ENCODE measurements at regions not wholly inside any gene's neighbourhood (a gene's known extent, or its start where the extent isn't known, plus 50 kb on each side); places are given as distances from the start of the nearest gene placed in this dataset.
A peak's percentile ranks its signal among the peaks of the same experiment; 100 is the strongest.

DNA sequence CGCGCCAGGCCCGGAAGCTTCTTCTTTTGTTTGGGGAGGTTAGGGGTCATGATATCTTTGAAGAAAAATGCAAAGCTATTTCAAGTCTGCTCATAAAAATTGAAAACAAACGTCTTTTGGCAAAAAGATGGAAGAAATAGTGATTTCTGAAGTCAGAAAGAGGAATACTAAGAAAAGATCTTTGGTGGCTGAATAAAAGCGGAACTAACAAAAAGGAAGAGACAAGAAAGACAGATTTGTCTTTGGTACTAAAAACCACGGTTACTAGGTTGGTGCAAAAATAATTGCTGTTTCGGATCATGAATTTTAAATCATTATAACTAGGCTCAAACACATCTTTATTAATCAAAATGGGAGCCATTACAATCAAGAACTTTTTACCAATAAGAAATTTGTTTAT lies 164.6 kb upstream of the TRIB2 start:
- peaks cover 7% of the 10 kb centered on the region; the same call in 1 of the 2 replicates for H3F3A ChIP-seq (ENCODE audit: insufficient read depth, low read depth)
- intact Hi-C loops (cut with micrococcal nuclease; ENCODE audit: unreplicated experiment) = loop anchor here (10.0 kb wide), 2 partner anchors 687 to 717 kb away; no protein-coding TSS in a partner anchor
- no peaks in the 10 kb centered on the region for H3K79me2 ChIP-seq (ENCODE audit: low read depth)
- POLR2A ChIA-PET (ENCODE audit: unreplicated experiment) = no interaction called here
- H3K4me1 ChIP-seq (replicated peaks; ENCODE audit: insufficient read depth) = peaks cover 29% of the 10 kb centered on the region
- H3K9me2 ChIP-seq (ENCODE audit: insufficient read depth) = no peaks in the 10 kb centered on the region
- H2AFZ ChIP-seq = no peak overlapping the region
- no peak overlapping the region for H3K4me2 ChIP-seq
- DNase-seq = no peak
- H3K4me3 ChIP-seq = no peak overlapping the region
- no peak overlapping the region for H3K27ac ChIP-seq
- CTCF ChIA-PET = interaction anchor here (0.7 kb wide), 1 partner anchor 18 kb away, joined by 7 read pairs; no protein-coding TSS in a partner anchor
- H3K9me3 ChIP-seq (ENCODE audit: insufficient read depth, low read depth) = no peaks in the 10 kb centered on the region
- H4K20me1 ChIP-seq (ENCODE audit: insufficient read depth) = no peaks in the 10 kb centered on the region
- no peak for TF ChIP-seq EZH2 (IDR thresholded peaks at IDR 0.05; ENCODE audit: low read depth)
- TF ChIP-seq, protein P1, sequence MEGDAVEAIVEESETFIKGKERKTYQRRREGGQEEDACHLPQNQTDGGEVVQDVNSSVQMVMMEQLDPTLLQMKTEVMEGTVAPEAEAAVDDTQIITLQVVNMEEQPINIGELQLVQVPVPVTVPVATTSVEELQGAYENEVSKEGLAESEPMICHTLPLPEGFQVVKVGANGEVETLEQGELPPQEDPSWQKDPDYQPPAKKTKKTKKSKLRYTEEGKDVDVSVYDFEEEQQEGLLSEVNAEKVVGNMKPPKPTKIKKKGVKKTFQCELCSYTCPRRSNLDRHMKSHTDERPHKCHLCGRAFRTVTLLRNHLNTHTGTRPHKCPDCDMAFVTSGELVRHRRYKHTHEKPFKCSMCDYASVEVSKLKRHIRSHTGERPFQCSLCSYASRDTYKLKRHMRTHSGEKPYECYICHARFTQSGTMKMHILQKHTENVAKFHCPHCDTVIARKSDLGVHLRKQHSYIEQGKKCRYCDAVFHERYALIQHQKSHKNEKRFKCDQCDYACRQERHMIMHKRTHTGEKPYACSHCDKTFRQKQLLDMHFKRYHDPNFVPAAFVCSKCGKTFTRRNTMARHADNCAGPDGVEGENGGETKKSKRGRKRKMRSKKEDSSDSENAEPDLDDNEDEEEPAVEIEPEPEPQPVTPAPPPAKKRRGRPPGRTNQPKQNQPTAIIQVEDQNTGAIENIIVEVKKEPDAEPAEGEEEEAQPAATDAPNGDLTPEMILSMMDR (conservative IDR thresholded peaks at IDR 0.05) = no peak
- no peaks in the 10 kb centered on the region for H3K36me3 ChIP-seq (ENCODE audit: low read depth)
- no peaks in the 10 kb centered on the region for H3K27me3 ChIP-seq (ENCODE audit: insufficient read depth, low read depth)
- BruUV-seq (replicated peaks) = no TSS peak

- BruUV-seq (replicated peaks) = no TSS peak
- Histone ChIP-seq H3F3A (ENCODE audit: insufficient read depth, low read depth) (peaks cover 7% of the 10 kb centered on the region; the same call in 1 of the 2 replicates), H3K4me2 (peak overlapping the region; percentile 59), H2AFZ (no peak overlapping the region; the same call in 1 of the 2 replicates), H3K9me3 (ENCODE audit: insufficient read depth, low read depth) (no peaks in the 10 kb centered on the region), H3K79me2 (ENCODE audit: low read depth) (no peaks in the 10 kb centered on the region), H3K27me3 (ENCODE audit: insufficient read depth, low read depth) (no peaks in the 10 kb centered on the region), H3K4me3 (no peak overlapping the region), H3K9me2 (ENCODE audit: insufficient read depth) (no peaks in the 10 kb centered on the region), H3K36me3 (ENCODE audit: low read depth) (no peaks in the 10 kb centered on the region), H3K27ac (0 out of 2 replicates have a peak overlapping the region, but pooled peaks have one; percentile 4), H4K20me1 (ENCODE audit: insufficient read depth) (no peaks in the 10 kb centered on the region), H3K4me1 (replicated peaks; ENCODE audit: insufficient read depth) (peaks cover 27% of the 10 kb centered on the region)
- intact Hi-C loops (cut with micrococcal nuclease; ENCODE audit: unreplicated experiment) = loop anchor here (1.0 to 10.0 kb wide), 3 partner anchors 162 to 720 kb away; partner anchors contain the start of gene TRIB2
- POLR2A ChIA-PET (ENCODE audit: unreplicated experiment) = no interaction called here
- DNase-seq = no peak
- no peak for TF ChIP-seq EZH2 (IDR thresholded peaks at IDR 0.05; ENCODE audit: low read depth)
- TF ChIP-seq, protein P1 (conservative IDR thresholded peaks at IDR 0.05) = no peak
- CTCF ChIA-PET = interaction anchor here (0.5 to 0.9 kb wide), 2 partner anchors 45 to 724 kb away, joined by 3 to 8 read pairs; no protein-coding TSS in a partner anchor
These were observed 162.3 kb upstream of the TRIB2 start for GRCh38 chr2:12554224-12555011.

- peaks cover 7% of the 10 kb centered on the region; the same call in 1 of the 2 replicates for H3F3A ChIP-seq (ENCODE audit: insufficient read depth, low read depth)
- peaks cover 20% of the 10 kb centered on the region for H3K4me1 ChIP-seq (replicated peaks; ENCODE audit: insufficient read depth)
- H3K36me3 ChIP-seq (ENCODE audit: low read depth) = no peaks in the 10 kb centered on the region
- no peaks in the 10 kb centered on the region for H3K27me3 ChIP-seq (ENCODE audit: insufficient read depth, low read depth)
- H3K4me3 ChIP-seq = no peak overlapping the region
- H2AFZ ChIP-seq = no peak overlapping the region; the same call in 1 of the 2 replicates
- TF ChIP-seq EZH2 (IDR thresholded peaks at IDR 0.05; ENCODE audit: low read depth) = no peak
- TF ChIP-seq, protein P1 (conservative IDR thresholded peaks at IDR 0.05) = no peak
- H3K9me3 ChIP-seq (ENCODE audit: insufficient read depth, low read depth) = no peaks in the 10 kb centered on the region
- intact Hi-C loops (cut with micrococcal nuclease; ENCODE audit: unreplicated experiment) = loop anchor here (1.0 to 10.0 kb wide), 3 partner anchors 161 to 720 kb away; partner anchors contain the start of gene TRIB2
- H4K20me1 ChIP-seq (ENCODE audit: insufficient read depth) = no peaks in the 10 kb centered on the region
- H3K79me2 ChIP-seq (ENCODE audit: low read depth) = no peaks in the 10 kb centered on the region
- POLR2A ChIA-PET (ENCODE audit: unreplicated experiment) = no interaction called here
- BruUV-seq (replicated peaks) = no TSS peak
- H3K27ac ChIP-seq = 0 out of 2 replicates have a peak overlapping the region, but pooled peaks have one; percentile 4
- CTCF ChIA-PET = interaction anchor here (0.5 to 0.9 kb wide), 2 partner anchors 46 to 725 kb away, joined by 3 to 8 read pairs; no protein-coding TSS in a partner anchor
- DNase-seq = peak; percentile 18 to 70
- H3K9me2 ChIP-seq (ENCODE audit: insufficient read depth) = no peaks in the 10 kb centered on the region
- H3K4me2 ChIP-seq = peak overlapping the region; percentile 59
These were observed 161.6 kb upstream of the TRIB2 start for GRCh38 chr2:12555012-12555645.
